ENCODE measurements at regions not wholly inside any gene's neighbourhood (a gene's known extent, or its start where the extent isn't known, plus 50 kb on each side); places are given as distances from the start of the nearest gene placed in this dataset.

DNA sequence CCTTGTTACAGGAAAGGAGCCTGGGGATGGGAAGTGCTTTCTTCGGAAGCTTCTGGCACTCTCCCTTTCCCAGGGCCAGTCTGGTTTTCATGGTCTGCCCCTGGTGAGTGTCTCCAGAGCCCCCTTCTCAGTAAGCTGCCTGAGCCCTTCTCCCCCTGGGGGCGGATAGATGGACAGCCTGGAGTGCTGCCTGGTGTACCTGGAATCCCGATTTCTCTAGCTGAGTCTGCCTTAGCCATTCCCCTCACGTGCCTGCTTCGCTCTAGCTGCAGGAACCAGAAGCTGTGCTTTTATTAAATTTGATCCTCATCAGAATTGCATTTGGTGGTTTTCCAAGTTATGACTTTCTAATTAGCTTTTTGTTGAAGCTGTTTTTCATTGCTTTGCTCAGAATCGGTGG lies 152.9 kb upstream of the NAV2 start:
- intact Hi-C loops (cut with micrococcal nuclease), result loop anchor here (5.0 kb wide), 1 partner anchor 343 kb away; no protein-coding TSS in a partner anchor
- H3K4me1 Mint-ChIP-seq (ENCODE audit: low read depth), result no peaks in the 10 kb centered on the region
- DNase-seq (ENCODE audit: low spot score), result no peak
- no peak overlapping the region for H3K4me3 Mint-ChIP-seq (ENCODE audit: low read depth)
- H3K27me3 Mint-ChIP-seq (ENCODE audit: low read depth), result peaks cover 10% of the 10 kb centered on the region
- H3K27ac Mint-ChIP-seq, result no peak overlapping the region
- no peaks in the 10 kb centered on the region for H3K36me3 Mint-ChIP-seq (ENCODE audit: low read depth)
- H3K9me3 Mint-ChIP-seq, result no peaks in the 10 kb centered on the region

GRCh38 chr11:19558189-19558986 lies 154.2 kb upstream of the NAV2 start:
- Mint-ChIP-seq H3K4me3 (ENCODE audit: low read depth) (no peak overlapping the region), H3K27me3 (ENCODE audit: low read depth) (peaks cover 10% of the 10 kb centered on the region), H3K4me1 (ENCODE audit: low read depth) (no peaks in the 10 kb centered on the region), H3K9me3 (no peaks in the 10 kb centered on the region), H3K27ac (no peak overlapping the region), H3K36me3 (ENCODE audit: low read depth) (no peaks in the 10 kb centered on the region)
- no peak for DNase-seq (ENCODE audit: low spot score)
- intact Hi-C loops (cut with micrococcal nuclease), result no loop called here

DNA sequence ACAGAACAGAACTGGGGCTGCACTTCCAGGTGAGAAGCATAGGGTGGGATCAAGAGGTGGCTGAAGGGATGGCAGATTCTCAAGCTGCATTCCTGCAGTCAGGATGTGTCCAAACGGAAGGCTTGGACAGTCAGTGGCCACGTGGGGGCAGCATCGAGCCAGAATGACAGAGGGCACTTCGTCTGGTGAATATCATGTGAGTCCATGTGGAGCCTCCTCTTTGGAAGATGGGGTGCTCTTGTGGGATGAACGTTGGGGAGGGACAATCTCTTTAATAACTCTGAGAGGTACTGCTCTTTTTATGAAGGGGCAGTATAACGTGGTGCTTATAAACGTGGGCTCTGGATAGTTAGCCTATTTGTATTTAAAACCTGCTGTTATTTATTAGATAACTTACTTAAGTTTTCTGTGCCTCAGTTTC lies 154.9 kb upstream of the NAV2 start:
- intact Hi-C loops (cut with micrococcal nuclease), result no loop called here
- H3K4me1 Mint-ChIP-seq (ENCODE audit: low read depth), result no peaks in the 10 kb centered on the region
- H3K9me3 Mint-ChIP-seq, result no peaks in the 10 kb centered on the region
- no peak overlapping the region for H3K27ac Mint-ChIP-seq
- no peak overlapping the region for H3K4me3 Mint-ChIP-seq (ENCODE audit: low read depth)
- peaks cover 7% of the 10 kb centered on the region for H3K27me3 Mint-ChIP-seq (ENCODE audit: low read depth)
- no peaks in the 10 kb centered on the region for H3K36me3 Mint-ChIP-seq (ENCODE audit: low read depth)
- peak; percentile 34 for DNase-seq (ENCODE audit: low spot score)

DNA sequence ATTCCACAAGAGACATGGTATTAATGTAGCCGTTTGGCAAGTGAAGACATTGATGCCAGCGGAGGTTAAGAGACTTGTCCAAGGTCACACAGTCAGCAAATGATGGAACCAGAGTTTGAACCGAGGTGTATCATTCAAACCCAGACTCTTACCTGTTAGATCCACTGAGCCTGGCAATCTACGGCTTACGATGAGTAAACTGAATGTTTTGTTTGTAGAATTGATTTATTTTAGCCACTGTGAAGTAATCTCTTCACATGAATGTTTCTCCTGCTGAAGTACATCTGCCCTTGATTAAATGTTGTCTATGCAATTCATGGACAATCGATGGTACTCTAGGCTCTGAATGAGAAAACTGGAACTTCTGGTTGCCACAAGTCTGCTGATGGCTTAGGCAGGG lies 155.5 kb upstream of the NAV2 start:
- no peak overlapping the region for H3K4me3 Mint-ChIP-seq (ENCODE audit: low read depth)
- no peaks in the 10 kb centered on the region for H3K9me3 Mint-ChIP-seq
- no peak for DNase-seq (ENCODE audit: low spot score)
- H3K36me3 Mint-ChIP-seq (ENCODE audit: low read depth), result no peaks in the 10 kb centered on the region
- H3K27ac Mint-ChIP-seq, result no peak overlapping the region
- H3K4me1 Mint-ChIP-seq (ENCODE audit: low read depth), result no peaks in the 10 kb centered on the region
- intact Hi-C loops (cut with micrococcal nuclease), result no loop called here
- peaks cover 9% of the 10 kb centered on the region for H3K27me3 Mint-ChIP-seq (ENCODE audit: low read depth)

DNA sequence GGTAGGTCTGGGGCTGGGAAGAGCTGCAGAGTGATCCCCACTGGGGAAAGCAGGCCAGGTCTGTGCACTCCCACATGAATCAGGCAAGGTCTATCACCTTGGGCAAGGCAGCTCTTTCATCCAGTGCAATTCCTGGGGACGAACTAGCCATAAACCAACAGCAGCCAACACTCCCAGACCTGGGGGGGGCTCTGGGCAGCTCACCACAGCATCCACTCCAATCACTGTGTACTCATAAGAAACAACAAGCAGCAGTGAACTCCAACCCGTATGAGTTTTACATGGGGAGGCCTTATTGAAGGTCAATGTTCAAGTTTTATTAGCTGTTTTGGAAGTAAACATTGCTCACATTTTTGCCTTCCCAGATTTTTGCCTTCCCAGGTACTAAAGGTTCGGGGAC lies 157.4 kb upstream of the NAV2 start:
- no peak for DNase-seq (ENCODE audit: low spot score)
- Mint-ChIP-seq H3K4me3 (ENCODE audit: low read depth) (no peak overlapping the region), H3K27me3 (ENCODE audit: low read depth) (peaks cover 6% of the 10 kb centered on the region), H3K36me3 (ENCODE audit: low read depth) (no peaks in the 10 kb centered on the region), H3K27ac (no peak overlapping the region), H3K4me1 (ENCODE audit: low read depth) (no peaks in the 10 kb centered on the region), H3K9me3 (no peaks in the 10 kb centered on the region)
- intact Hi-C loops (cut with micrococcal nuclease), result no loop called here

DNA sequence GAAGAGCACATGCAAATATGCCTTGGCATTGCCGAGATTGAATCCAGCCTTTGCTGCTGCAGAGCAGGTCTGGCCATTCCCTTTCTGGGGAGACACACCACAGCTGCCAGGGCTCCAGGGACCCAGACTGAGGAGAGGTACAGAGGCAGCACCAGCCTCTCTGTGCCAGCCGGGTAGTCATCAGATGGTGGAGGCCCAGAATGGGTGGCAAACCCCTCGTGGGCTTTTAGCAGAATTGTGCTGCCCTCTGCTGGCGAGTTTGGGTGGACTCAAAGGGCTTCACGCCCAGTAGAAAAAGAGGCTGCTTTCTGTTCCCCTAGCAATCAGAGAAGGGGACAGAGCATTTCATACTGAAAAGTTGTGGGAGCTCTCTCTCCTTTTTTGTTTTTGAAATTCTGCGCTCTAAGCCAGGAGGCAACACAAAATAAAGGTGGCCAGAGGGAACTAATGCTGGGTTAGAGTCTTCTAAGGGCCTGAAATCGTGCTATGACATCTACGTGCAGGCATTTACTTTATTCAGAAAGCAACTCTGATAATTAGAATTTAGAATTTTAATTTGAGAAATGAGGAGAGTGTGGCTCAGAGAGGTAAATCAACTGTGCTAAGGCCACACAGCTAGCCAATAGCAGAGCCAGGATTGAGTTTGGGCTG lies 158.8 kb upstream of the NAV2 start:
- no peaks in the 10 kb centered on the region for H3K4me1 Mint-ChIP-seq (ENCODE audit: low read depth)
- H3K27me3 Mint-ChIP-seq (ENCODE audit: low read depth), result peaks cover 6% of the 10 kb centered on the region
- intact Hi-C loops (cut with micrococcal nuclease), result loop anchor here (1.0 kb wide), 3 partner anchors 243 to 483 kb away; no protein-coding TSS in a partner anchor
- no peaks in the 10 kb centered on the region for H3K9me3 Mint-ChIP-seq
- H3K36me3 Mint-ChIP-seq (ENCODE audit: low read depth), result no peaks in the 10 kb centered on the region
- DNase-seq (ENCODE audit: low spot score), result peak; percentile 41
- H3K4me3 Mint-ChIP-seq (ENCODE audit: low read depth), result no peak overlapping the region
- no peak overlapping the region for H3K27ac Mint-ChIP-seq

- Mint-ChIP-seq H3K36me3 (ENCODE audit: low read depth) (no peaks in the 10 kb centered on the region), H3K9me3 (no peaks in the 10 kb centered on the region), H3K27ac (no peak overlapping the region), H3K4me1 (ENCODE audit: low read depth) (no peaks in the 10 kb centered on the region), H3K27me3 (ENCODE audit: low read depth) (peaks cover 6% of the 10 kb centered on the region), H3K4me3 (ENCODE audit: low read depth) (no peak overlapping the region)
- DNase-seq (ENCODE audit: low spot score), result no peak
- intact Hi-C loops (cut with micrococcal nuclease), result loop anchor here (1.0 kb wide), 3 partner anchors 241 to 481 kb away; no protein-coding TSS in a partner anchor
Measured at GRCh38 chr11:19552656-19553260, 159.9 kb upstream of the NAV2 start.

DNA sequence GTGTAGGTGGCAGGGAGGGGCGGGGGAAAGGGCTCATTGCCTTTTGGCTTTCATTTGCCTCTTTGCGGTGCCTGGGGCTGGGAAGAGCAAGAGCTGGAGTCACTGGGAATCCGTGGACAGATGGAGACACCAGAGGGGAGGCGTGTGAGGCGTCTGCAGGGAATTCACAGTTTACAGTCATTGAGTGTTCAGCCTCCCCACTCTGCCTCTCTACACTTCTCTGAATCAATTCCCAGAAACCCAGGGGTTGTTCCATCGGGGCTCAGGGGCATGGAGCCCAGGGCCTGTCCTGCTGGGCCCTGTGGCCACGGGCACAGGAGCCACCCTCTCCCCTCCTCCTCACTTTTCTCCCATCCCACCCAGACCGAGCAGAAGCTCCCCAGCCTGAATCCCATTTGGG lies 160.5 kb upstream of the NAV2 start:
- H3K36me3 Mint-ChIP-seq (ENCODE audit: low read depth), result no peaks in the 10 kb centered on the region
- intact Hi-C loops (cut with micrococcal nuclease), result no loop called here
- H3K4me3 Mint-ChIP-seq (ENCODE audit: low read depth), result no peak overlapping the region
- no peak for DNase-seq (ENCODE audit: low spot score)
- no peak overlapping the region for H3K27ac Mint-ChIP-seq
- H3K27me3 Mint-ChIP-seq (ENCODE audit: low read depth), result peaks cover 4% of the 10 kb centered on the region
- H3K9me3 Mint-ChIP-seq, result no peaks in the 10 kb centered on the region
- no peaks in the 10 kb centered on the region for H3K4me1 Mint-ChIP-seq (ENCODE audit: low read depth)

- H3K27ac Mint-ChIP-seq, result no peak overlapping the region
- H3K4me3 Mint-ChIP-seq (ENCODE audit: low read depth), result no peak overlapping the region
- H3K27me3 Mint-ChIP-seq (ENCODE audit: low read depth), result peaks cover 4% of the 10 kb centered on the region
- intact Hi-C loops (cut with micrococcal nuclease), result no loop called here
- H3K4me1 Mint-ChIP-seq (ENCODE audit: low read depth), result no peaks in the 10 kb centered on the region
- no peak for DNase-seq (ENCODE audit: low spot score)
- no peaks in the 10 kb centered on the region for H3K9me3 Mint-ChIP-seq
- no peaks in the 10 kb centered on the region for H3K36me3 Mint-ChIP-seq (ENCODE audit: low read depth)
Measured at GRCh38 chr11:19551457-19551856, 161.2 kb upstream of the NAV2 start.

DNA sequence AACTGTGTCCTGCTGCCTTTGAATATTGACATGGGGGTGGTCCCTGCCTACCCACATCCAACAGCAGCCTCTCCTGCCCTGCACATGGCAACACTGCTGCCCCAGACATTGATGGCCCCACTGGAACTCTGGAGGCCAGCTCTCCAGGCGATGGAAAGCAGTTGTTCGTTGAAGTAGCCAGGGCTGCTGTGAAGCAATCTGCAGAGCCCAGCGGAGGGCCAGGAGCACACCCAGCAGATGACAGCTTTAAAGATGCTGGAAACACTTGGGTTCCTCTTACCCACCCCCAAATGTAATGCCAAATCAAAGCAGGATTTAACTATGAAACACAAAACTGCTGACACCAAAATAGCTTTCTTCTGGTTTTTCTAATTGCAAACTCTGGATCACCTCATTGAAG lies 165.6 kb upstream of the NAV2 start:
- no peak overlapping the region for H3K27ac Mint-ChIP-seq
- H3K4me3 Mint-ChIP-seq (ENCODE audit: low read depth), result no peak overlapping the region
- intact Hi-C loops (cut with micrococcal nuclease), result no loop called here
- no peak for DNase-seq (ENCODE audit: low spot score)
- no peaks in the 10 kb centered on the region for H3K4me1 Mint-ChIP-seq (ENCODE audit: low read depth)
- H3K9me3 Mint-ChIP-seq, result no peaks in the 10 kb centered on the region
- peaks cover 5% of the 10 kb centered on the region for H3K27me3 Mint-ChIP-seq (ENCODE audit: low read depth)
- no peaks in the 10 kb centered on the region for H3K36me3 Mint-ChIP-seq (ENCODE audit: low read depth)

DNA sequence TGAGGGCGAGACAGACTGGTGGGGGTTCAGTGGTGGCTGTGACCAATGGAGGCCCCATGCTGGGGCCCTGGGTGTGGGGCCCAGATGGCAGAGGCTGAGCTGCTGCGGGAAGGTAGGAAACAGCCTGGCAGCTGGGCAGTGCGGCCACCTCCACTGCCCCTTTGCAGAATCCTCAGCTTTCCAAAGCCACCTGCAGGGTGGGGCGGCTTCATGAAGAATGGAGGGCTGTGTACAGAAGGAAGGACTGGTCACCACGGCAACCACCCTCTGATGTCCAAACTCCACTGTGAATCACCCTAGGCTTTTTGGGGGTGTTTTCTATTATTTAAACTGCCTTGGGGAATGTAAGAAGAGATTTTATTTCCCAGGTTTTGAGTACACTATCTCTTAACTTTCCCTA lies 166.3 kb upstream of the NAV2 start:
- no peak for DNase-seq (ENCODE audit: low spot score)
- Mint-ChIP-seq H3K4me3 (ENCODE audit: low read depth) (no peak overlapping the region), H3K27me3 (ENCODE audit: low read depth) (peaks cover 5% of the 10 kb centered on the region), H3K36me3 (ENCODE audit: low read depth) (no peaks in the 10 kb centered on the region), H3K9me3 (no peaks in the 10 kb centered on the region), H3K27ac (no peak overlapping the region), H3K4me1 (ENCODE audit: low read depth) (no peaks in the 10 kb centered on the region)
- intact Hi-C loops (cut with micrococcal nuclease), result no loop called here

DNA sequence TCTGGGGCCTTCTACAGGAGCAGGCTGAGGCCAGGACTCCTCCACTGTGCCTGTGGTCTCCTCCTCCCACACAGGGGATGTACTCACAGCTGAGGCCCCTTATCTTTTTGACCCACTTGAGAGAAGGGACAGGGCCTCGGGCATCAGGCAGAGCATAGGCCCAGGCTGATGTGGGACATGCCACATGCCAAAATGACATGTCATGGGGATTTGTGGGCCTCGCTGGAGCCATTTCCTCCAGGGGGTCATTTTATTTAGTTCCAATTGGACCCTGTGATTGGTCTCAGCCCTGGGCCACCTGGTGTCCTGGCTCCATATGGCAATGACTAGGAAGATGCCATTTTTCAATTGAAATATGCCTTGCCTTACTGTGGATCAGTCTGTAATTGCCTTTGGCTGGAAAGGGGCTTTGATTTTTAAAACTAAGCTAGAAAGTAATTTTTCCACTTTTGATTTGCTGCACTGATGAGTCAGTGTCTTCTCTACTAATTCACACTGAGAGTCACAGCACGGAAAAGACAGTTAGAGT lies 171.1 kb upstream of the NAV2 start:
- H3K36me3 Mint-ChIP-seq (ENCODE audit: low read depth), result no peaks in the 10 kb centered on the region
- intact Hi-C loops (cut with micrococcal nuclease), result no loop called here
- peaks cover 5% of the 10 kb centered on the region for H3K27me3 Mint-ChIP-seq (ENCODE audit: low read depth)
- no peak for DNase-seq (ENCODE audit: low spot score)
- H3K9me3 Mint-ChIP-seq, result no peaks in the 10 kb centered on the region
- no peaks in the 10 kb centered on the region for H3K4me1 Mint-ChIP-seq (ENCODE audit: low read depth)
- H3K4me3 Mint-ChIP-seq (ENCODE audit: low read depth), result no peak overlapping the region
- no peak overlapping the region for H3K27ac Mint-ChIP-seq

DNA sequence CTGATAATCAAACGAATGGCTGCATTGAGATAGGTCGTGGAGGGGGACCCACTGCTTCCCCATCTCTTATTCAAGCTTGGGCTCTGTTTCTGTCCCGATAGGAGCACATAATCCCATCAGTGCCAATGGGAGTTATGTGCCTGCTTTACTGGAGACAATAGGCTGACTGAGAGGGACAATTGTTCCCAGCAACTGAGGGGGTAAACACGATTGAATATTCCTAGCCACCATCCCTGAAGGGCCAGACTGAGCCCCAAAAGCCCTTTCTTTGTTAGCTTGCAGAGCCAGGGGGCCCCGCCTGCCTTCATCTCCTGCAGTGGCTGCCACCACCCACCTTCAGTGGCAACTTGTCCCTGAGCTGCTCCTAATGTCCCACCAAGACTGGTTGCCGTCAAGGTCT lies 172.8 kb upstream of the NAV2 start:
- Mint-ChIP-seq H3K9me3 (no peaks in the 10 kb centered on the region), H3K27me3 (ENCODE audit: low read depth) (peaks cover 5% of the 10 kb centered on the region), H3K4me3 (ENCODE audit: low read depth) (no peak overlapping the region), H3K36me3 (ENCODE audit: low read depth) (no peaks in the 10 kb centered on the region), H3K4me1 (ENCODE audit: low read depth) (no peaks in the 10 kb centered on the region), H3K27ac (no peak overlapping the region)
- intact Hi-C loops (cut with micrococcal nuclease), result no loop called here
- DNase-seq (ENCODE audit: low spot score), result no peak

All from activated T-helper 2 cell treated with anti-CD3 and anti-CD28 coated beads, Interferon-gamma antibody, Interleukin-2, Interleukin-4, amounts not matched to agents 10 μg/mL and 5 μg/mL and 100 μg/mL, durations not matched to agents 14 hours and 24 hours and 36 hours (primary cell).